G401 (cell line): ENCODE measurements at regions not wholly inside any gene's neighbourhood (a gene's known extent, or its start where the extent isn't known, plus 50 kb on each side); places are given as distances from the start of the nearest gene placed in this dataset.
A peak's percentile ranks its signal among the peaks of the same experiment; 100 is the strongest.
"Not testable (repeated sequence)": the region's sequence is repeated elsewhere in the genome, so short reads cannot be mapped to it uniquely, and the experiment has no call there.

Experiments used
- DNase-seq: peaks from one replicate; pipeline ENCODE4 v3.0.0-alpha.2; 2015; ENCODE audit warnings: low spot score
- in situ Hi-C: cut with HindIII; loops from 2 replicates; pipeline ENCODE4 v1.10.0; 2016; ENCODE audit warnings: low sequenced_read_pairs, mixed read lengths

- in situ Hi-C loops: no loop called here
- DNase-seq: no peak
Measured at GRCh38 chr9:85359161-85359560, 382.6 kb downstream of the AGTPBP1 start.

- peak; percentile 68 for DNase-seq
- in situ Hi-C loops: no loop called here
Measured at GRCh38 chr9:85349046-85349445, 392.7 kb downstream of the AGTPBP1 start.

DNA sequence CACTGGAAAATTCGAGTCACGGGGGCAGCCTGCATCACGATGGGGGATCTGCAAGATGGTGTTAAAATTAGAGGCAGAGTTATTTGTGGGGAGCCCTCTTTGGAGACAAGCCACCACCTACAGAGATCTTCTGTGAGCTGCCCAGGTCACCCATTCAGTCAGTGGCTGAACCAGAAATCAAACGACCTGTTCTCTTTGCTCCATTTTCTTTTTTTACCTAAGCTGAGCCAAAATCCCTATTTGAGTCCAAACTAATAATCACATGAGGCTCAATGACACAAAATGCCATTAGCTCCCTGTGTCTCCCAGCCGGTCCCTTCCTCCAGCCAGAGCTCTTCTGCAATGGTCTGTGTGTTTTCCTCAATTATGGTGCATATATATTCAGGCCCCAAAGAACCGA lies 394.2 kb downstream of the AGTPBP1 start:
- in situ Hi-C loops: no loop called here
- DNase-seq: peak; percentile 56

GRCh38 chr9:85344901-85345300 lies 396.9 kb downstream of the AGTPBP1 start:
- DNase-seq: no peak
- in situ Hi-C loops: no loop called here

DNA sequence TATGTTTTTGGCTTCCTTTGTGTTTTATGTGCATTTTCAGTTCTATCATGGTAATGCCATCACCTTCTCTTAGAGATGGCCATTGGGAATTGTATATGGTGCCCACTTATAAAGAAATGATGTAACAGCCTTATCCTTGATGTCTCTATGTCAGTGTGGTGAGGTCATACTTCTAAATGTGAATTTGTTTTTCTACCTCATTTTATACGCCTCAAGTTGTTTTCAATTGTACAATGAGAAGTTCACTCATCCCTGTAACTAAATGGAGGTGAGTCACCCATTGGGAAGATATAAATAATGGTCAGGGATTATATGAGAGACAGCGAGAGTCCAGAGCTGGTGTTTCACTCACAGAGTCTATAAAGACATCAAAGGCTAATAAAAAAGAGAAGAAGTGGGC lies 402.4 kb downstream of the AGTPBP1 start:
- in situ Hi-C loops: no loop called here

GRCh38 chr9:85334228-85334627 lies 407.5 kb downstream of the AGTPBP1 start:
- in situ Hi-C loops: no loop called here
- DNase-seq: no peak

More for the DNA sequence above, 402.4 kb downstream of the AGTPBP1 start:
- no peak for DNase-seq

DNA sequence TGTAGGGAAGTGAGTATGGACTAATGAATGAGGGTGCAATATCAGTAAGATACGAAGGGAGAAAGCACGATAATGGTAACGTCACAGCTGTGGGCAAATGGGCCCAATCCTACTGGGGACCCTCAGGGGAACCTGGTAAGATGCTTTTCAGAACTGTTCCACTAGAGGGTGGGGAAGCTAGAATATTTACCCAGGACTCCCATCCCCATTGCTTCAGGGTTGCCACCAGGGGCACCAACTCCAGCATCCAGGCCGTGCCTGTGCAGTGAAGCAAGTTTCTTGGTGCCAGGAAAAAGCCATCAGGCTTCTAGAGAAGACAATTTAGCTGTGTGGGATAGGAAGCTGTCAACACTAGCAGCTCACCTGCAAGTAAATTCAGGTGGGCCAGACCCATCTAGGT lies 409.3 kb downstream of the AGTPBP1 start:
- no peak for DNase-seq

DNA sequence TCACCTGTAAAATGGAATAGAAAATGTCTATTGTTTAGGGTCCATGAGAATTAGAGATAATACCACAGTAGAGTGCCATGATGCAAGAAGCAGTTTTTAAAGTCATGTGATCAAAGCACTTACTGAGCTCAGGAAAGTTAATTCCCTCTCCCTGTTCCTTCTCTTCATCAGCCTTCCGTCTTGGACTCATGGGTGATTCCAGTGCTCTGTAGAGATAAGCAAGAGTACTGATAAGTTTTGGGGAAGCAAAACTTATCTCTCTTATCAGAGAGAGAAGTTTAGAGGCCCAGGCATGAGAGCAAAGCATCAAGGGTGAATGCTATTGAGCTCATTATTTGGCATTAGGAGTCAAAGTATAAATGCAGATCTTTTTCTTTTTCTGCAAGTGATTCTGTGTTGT lies 410.1 kb downstream of the AGTPBP1 start:
- no peak for DNase-seq
- in situ Hi-C loops: no loop called here

More for the DNA sequence above, 409.3 kb downstream of the AGTPBP1 start:
- in situ Hi-C loops: no loop called here

GRCh38 chr9:85322592-85322991 lies 419.2 kb downstream of the AGTPBP1 start:
- DNase-seq: no peak
- in situ Hi-C loops: no loop called here

- DNase-seq: no peak
- in situ Hi-C loops: no loop called here
Measured at GRCh38 chr9:85321561-85321960, 420.2 kb downstream of the AGTPBP1 start.

DNA sequence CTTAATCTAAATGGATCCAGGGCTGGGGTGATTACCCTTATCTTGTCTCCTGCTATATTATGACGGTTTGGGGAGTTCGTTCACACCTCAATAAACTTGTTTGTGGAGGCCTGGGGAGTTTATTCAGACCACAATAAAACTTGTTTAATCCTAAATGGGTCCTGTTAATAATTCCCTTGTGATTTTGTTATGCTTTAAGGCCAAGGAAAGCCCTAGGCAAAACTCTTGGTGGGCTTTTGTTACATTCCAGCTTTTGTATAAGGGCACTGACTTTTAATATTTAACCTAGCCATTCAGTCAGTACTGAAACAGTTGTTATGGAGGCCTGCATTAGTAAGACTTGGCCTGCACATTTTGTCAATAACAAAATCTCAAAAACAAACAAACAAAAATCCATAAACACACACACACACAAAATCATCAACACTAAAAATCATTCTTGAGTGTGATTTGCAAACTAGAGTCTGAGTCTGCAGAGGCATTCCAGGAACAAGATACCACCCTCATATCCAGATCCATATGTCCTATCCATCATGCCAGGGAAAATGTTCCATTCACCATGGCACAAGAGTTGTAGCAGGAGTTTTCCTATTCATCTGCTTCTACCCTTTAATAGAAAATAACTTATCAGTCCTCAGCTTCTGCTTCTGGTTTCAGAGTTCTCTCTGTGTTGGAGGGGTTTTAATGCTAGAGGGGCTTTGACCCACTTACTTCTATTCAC lies 421.7 kb downstream of the AGTPBP1 start:
- in situ Hi-C loops: no loop called here
- no peak for DNase-seq

GRCh38 chr9:85315535-85315934 lies 426.2 kb downstream of the AGTPBP1 start:
- DNase-seq, in situ Hi-C loops: not testable (repeated sequence)

DNA sequence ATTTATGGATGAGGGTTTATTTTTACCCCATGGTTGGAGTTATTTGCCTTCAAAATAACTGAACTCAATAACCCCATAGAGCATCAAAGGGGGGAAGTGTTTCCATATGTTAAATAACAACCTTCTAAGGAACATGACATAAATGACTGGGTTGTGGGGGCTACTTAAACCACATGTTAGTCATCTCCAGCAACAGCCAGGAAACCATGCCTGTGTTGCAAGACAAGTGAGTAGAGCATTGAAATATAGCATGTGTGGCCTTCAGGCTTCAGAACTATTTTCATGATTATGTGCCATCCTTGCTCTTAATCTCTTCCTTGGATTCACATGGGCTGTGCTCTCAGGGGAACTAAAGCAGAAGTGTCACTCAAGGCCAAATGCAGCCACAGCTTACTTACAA lies 431.2 kb downstream of the AGTPBP1 start:
- DNase-seq: no peak
- in situ Hi-C loops: no loop called here

- DNase-seq: no peak
- in situ Hi-C loops: no loop called here
Measured at GRCh38 chr9:85303757-85304134, 438.0 kb downstream of the AGTPBP1 start.

DNA sequence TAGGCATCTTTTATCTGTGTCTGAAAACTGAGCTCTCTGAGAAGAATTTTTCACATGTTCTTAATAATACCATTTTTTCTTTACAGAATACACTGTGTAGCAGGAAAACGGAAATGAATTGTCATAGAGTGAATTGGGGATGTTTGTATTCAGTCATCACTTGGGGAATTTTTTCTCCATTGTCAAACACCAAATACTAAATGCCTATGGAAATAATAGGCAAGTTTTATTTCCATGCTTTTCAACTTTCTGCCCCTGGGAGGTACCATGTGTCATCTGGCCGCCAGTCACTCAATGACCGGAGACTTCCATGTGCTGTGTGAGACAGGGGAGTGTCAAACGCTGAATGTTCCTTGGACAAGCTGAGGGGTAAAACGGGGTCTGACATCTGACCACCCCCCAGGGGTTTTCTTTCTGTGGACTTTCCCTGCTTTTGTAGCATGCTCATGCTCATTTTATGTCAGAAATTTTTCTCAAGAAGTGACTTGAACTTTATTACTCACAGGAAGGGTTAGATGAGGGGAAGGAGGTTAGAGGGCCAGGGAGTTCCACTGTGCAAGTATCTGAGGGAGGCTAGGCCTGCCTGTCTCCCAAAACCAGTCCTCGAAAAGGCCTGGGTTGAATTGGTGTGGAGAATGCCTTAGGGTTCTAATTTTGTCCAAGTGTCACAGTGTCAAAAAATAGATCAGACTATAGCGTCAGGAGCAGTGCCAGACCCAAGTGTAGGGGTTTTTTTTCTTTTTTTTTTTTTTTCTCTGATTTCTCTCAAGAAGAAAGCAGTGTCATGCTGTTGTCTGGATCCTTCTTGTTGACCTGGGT lies 438.6 kb downstream of the AGTPBP1 start:
- in situ Hi-C loops: no loop called here
- DNase-seq: no peak

DNA sequence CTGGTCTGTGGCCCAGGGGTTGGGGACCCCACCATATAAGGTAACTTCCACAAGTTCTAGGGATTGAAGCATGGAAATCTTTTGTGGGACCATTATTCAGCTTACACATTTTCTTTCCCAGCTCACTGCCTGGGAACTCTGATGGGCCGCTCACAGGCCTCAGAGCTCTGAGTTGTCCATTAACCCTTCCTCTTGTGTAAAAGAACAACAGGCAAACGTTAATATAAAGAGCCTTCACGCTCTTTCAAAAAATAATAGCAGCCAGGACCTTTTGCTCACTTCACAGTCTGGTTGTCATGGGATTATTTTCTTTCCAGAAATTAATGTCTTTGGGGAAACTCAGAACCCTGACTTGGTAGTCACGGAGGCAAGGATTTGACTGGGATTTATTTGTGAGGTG lies 443.3 kb downstream of the AGTPBP1 start:
- no peak for DNase-seq
- in situ Hi-C loops: no loop called here

DNA sequence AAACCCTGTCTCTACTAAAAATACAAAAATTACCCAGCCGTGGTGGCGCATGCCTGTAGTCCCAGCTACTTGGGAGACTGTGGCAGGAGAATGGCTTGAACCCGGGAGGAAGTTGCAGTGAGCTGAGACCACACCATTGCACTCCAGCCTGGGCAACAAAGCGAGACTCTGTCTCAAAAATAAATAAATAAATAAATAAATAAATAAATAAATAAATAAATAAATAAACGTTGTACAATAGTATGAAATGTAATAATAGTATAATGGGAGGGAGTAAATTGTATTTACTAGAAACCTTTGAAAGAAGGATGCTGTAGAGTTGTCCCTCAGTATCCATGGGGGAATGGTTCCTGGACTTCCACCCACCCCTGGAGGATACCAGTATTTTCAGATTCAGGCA lies 446.5 kb downstream of the AGTPBP1 start:
- DNase-seq, in situ Hi-C loops: not testable (repeated sequence)

DNA sequence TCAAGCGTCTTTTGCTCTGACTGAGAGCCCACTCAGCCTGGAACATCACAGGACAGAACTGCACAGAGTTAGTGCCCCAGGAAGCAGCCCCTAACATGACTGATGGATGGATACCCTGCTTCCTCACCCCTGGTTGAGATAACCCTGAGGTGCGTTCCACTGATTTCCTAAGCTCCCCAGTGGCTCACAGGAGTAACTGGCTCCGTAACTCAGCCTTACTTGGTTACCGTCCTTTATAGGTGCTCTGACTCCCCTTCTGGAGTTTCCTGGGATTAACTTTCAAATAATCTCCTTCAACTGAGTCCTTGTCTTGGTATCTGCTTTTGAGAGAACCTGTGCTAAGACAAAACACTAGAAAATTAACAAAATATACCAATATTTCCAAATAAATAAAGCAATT lies 449.5 kb downstream of the AGTPBP1 start:
- in situ Hi-C loops: no loop called here
- DNase-seq: no peak

DNA sequence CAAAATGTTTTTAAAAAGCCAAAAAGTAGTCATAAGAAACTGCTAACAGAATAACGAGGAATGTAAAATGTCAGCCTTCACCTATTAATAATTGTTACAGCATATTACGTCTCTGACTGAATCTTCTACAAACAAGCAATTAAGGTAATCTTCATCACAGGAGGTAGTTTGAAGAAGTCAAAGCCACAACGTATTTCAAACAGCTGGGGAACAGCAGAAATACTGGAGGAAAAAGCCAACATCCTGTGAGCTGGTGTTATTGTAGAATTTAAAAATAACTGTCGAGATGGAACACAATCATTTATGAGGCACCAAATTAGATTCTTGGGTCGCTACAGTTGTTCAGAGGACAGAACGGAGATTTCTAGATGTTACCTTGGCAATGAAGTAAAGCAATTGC lies 450.5 kb downstream of the AGTPBP1 start:
- in situ Hi-C loops: no loop called here
- no peak for DNase-seq

- in situ Hi-C loops: no loop called here
Measured at GRCh38 chr9:85290019-85290418, 451.7 kb downstream of the AGTPBP1 start.

GRCh38 chr9:85289142-85289541 lies 452.6 kb downstream of the AGTPBP1 start:
- in situ Hi-C loops: no loop called here
- DNase-seq: no peak

More at GRCh38 chr9:85290019-85290418, 451.7 kb downstream of the AGTPBP1 start:
- DNase-seq: no peak
